SK-N-SH (cell line): ENCODE measurements at regions not wholly inside any gene's neighbourhood (a gene's known extent, or its start where the extent isn't known, plus 50 kb on each side); places are given as distances from the start of the nearest gene placed in this dataset.

Experiments
- CTCF ChIA-PET: fragments of 300-600, 350-600 bp; formaldehyde crosslinking; extraction: SDS; loops from one replicate; lab custom pipeline; 2021; lab: Yijun Ruan, JAX
- POLR2A ChIA-PET: fragments of 350-600 bp; sonication (Branson Sonifier 250); formaldehyde crosslinking; extraction: SDS; loops from one replicate; lab custom pipeline; 2020; ENCODE audit warnings: antibody characterized with exemption, inconsistent platforms; lab: Yijun Ruan, JAX
- DNase-seq: peaks from one replicate; pipeline ENCODE4 v3.0.0; 2012
- H2AFZ ChIP-seq: fragments of 200-600 bp; sonication (generic); 2 replicates; pipeline ENCODE4 v1.8.1; 2016; ENCODE audit warnings: antibody characterized with exemption, mild to moderate bottlenecking, low read depth
- H3F3A ChIP-seq: fragments of 200-600 bp; sonication (generic); replicated peaks from 2 replicates; pipeline ENCODE3; 2016; ENCODE audit warnings: antibody characterized with exemption, mild to moderate bottlenecking; ENCODE audit not compliant: insufficient read depth
- H3K27ac ChIP-seq, 2 experiments: fragments of 200-500 bp in 1 of 2; fragments of 200-600 bp in 1 of 2; sonication (Bioruptor generic) in 1 of 2; sonication (generic), shearing (Covaris generic) in 1 of 2; 2 replicates each; pipeline versions ENCODE4 v1.5.1 to v1.6.1; 2014 to 2016; ENCODE audit warnings: low read depth in 2 of 2, inconsistent platforms in 1 of 2, low read length in 1 of 2, mild to moderate bottlenecking in 1 of 2, mixed read lengths in 1 of 2
- H3K27me3 ChIP-seq: fragments of 200-600 bp; sonication (generic), shearing (Covaris generic); 2 replicates; pipeline ENCODE4 v1.6.1; 2016; ENCODE audit warnings: mixed run types; ENCODE audit not compliant: insufficient read depth
- H3K36me3 ChIP-seq, 2 experiments: fragments of 200-500 bp in 1 of 2; fragments of 200-600 bp in 1 of 2; sonication (Bioruptor generic) in 1 of 2; sonication (generic) in 1 of 2; replicated peaks in 1 of 2; 2 replicates each; pipeline versions ENCODE3 to v1.5.1; 2014 to 2016; ENCODE audit warnings: low read length in 1 of 2, mild to moderate bottlenecking in 1 of 2; ENCODE audit not compliant: insufficient read depth in 2 of 2, control insufficient read depth in 1 of 2
- H3K4me1 ChIP-seq, 2 experiments: fragments of 200-500 bp in 1 of 2; fragments of 200-600 bp in 1 of 2; sonication (Bioruptor generic) in 1 of 2; sonication (generic), shearing (Covaris generic) in 1 of 2; 2 replicates each; pipeline versions ENCODE4 v1.5.1 to v1.6.1; 2014 to 2016; ENCODE audit warnings: low read depth in 1 of 2, low read length in 1 of 2, mixed run types in 1 of 2; ENCODE audit not compliant: insufficient read depth in 2 of 2, control insufficient read depth in 1 of 2
- H3K4me2 ChIP-seq: fragments of 200-600 bp; sonication (generic), shearing (Covaris generic); 2 replicates; pipeline ENCODE4 v1.6.1; 2017; ENCODE audit warnings: mixed run types
- H3K4me3 ChIP-seq, 2 experiments: fragments of 200-500 bp in 1 of 2; fragments of 200-600 bp in 1 of 2; sonication (Bioruptor generic) in 1 of 2; sonication (generic), shearing (Covaris generic) in 1 of 2; 2 replicates each; pipeline versions ENCODE4 v1.5.1 to v1.8.1; 2014 to 2016; ENCODE audit warnings: low read depth in 2 of 2, inconsistent platforms in 1 of 2, low read length in 1 of 2, mild to moderate bottlenecking in 1 of 2, mixed read lengths in 1 of 2, moderate library complexity in 1 of 2
- H3K79me2 ChIP-seq: fragments of 200-600 bp; sonication (generic); 2 replicates; pipeline ENCODE4 v1.8.1; 2017; ENCODE audit warnings: mild to moderate bottlenecking; ENCODE audit not compliant: insufficient read depth
- H3K9ac ChIP-seq: fragments of 200-600 bp; sonication (generic); 2 replicates; pipeline ENCODE4 v1.6.1; 2017; ENCODE audit warnings: mixed run types
- H3K9me2 ChIP-seq: fragments of 200-600 bp; sonication (generic); 2 replicates; pipeline ENCODE4 v1.6.1; 2017; ENCODE audit warnings: mixed run types
- H3K9me3 ChIP-seq: fragments of 200-600 bp; sonication (generic); 2 replicates; pipeline ENCODE4 v1.6.1; 2017; ENCODE audit warnings: mixed run types, mild to moderate bottlenecking, moderate library complexity
- H4K20me1 ChIP-seq: fragments of 200-600 bp; sonication (generic); 2 replicates; pipeline ENCODE4 v1.6.1; 2017; ENCODE audit warnings: mild to moderate bottlenecking, mixed run types; ENCODE audit not compliant: insufficient read depth
- EZH2phosphoT487 ChIP-seq: fragments of 200-600 bp; sonication (generic); IDR thresholded peaks from 2 replicates; pipeline ENCODE4 v1.6.1; 2017; ENCODE audit warnings: low read depth, mixed run types, mild to moderate bottlenecking, antibody characterized with exemption, moderate library complexity, borderline replicate concordance
- FOSL2 ChIP-seq: IDR thresholded peaks from 2 replicates; pipeline ENCODE4 v1.4.0; 2012; ENCODE audit warnings: low read depth, mild to moderate bottlenecking, moderate library complexity, borderline replicate concordance
- FOXJ3 ChIP-seq: sonication (generic); formaldehyde crosslinking; IDR thresholded peaks from 2 replicates; pipeline ENCODE4 v1.5.1; 2020; ENCODE audit warnings: mild to moderate bottlenecking, missing genetic modification reagents
- GATA2 ChIP-seq: sonication (generic); formaldehyde crosslinking; IDR thresholded peaks from 2 replicates; pipeline ENCODE4 v1.5.0; 2020; ENCODE audit warnings: mild to moderate bottlenecking, missing genetic modification reagents
- IRF3 ChIP-seq: fragments of 150-350 bp; IDR thresholded peaks from 2 replicates; pipeline ENCODE4 v1.6.1; 2016; ENCODE audit warnings: mild to moderate bottlenecking, low read depth, low read length
- MAX ChIP-seq: IDR thresholded peaks from 2 replicates; pipeline ENCODE4 v1.4.0; 2012; ENCODE audit warnings: low read depth
- PBX3 ChIP-seq: IDR thresholded peaks from 2 replicates; pipeline ENCODE4; 2012
- POLR2AphosphoS5 ChIP-seq: IDR thresholded peaks from 2 replicates; pipeline ENCODE4 v1.6.1; 2012; ENCODE audit warnings: low read depth, low read length
- RCOR1 ChIP-seq: fragments of 150-350 bp; IDR thresholded peaks from 2 replicates; pipeline ENCODE4 v1.6.1; 2017; ENCODE audit warnings: antibody characterized with exemption, low read length
- REST ChIP-seq: IDR thresholded peaks from 2 replicates; pipeline ENCODE4 v1.6.1; 2012; ENCODE audit warnings: mild to moderate bottlenecking, low read depth, low read length, moderate library complexity
- RFX5 ChIP-seq: IDR thresholded peaks from 2 replicates; pipeline ENCODE4 v1.6.1; 2012; ENCODE audit warnings: mild to moderate bottlenecking, improper control_type of control experiment, low read length
- SIN3A ChIP-seq: IDR thresholded peaks from 2 replicates; pipeline ENCODE4 v1.6.1; 2012; ENCODE audit warnings: low read depth, mild to moderate bottlenecking, low read length, moderate library complexity, borderline replicate concordance
- SMC3 ChIP-seq: IDR thresholded peaks from 2 replicates; pipeline ENCODE4 v1.6.1; 2012; ENCODE audit warnings: low read depth, low read length, improper control_type of control experiment
- TAF1 ChIP-seq: IDR thresholded peaks from 2 replicates; pipeline ENCODE4 v1.6.1; 2012; ENCODE audit warnings: low read depth, mild to moderate bottlenecking, low read length, moderate library complexity, borderline replicate concordance
- WGBS: methylation state at CpG from one replicate; pipeline ENCODE4 v1.1.6; 2017; ENCODE audit warnings: low lambda C conversion rate; 5-methylcytosine and 5-hydroxymethylcytosine counted together

- DNase-seq, result no peak
- no peak for TF ChIP-seq PBX3
- no peak for TF ChIP-seq EZH2phosphoT487
- no peak for TF ChIP-seq MAX
- no peak for TF ChIP-seq POLR2AphosphoS5
- TF ChIP-seq GATA2 (CRISPR knock-in tag), result no peak
- TF ChIP-seq IRF3, result no peak
- TF ChIP-seq FOXJ3 (CRISPR knock-in tag), result no peak
- no peak for TF ChIP-seq RFX5
- no peak for TF ChIP-seq SMC3
- no peak for TF ChIP-seq SIN3A
- TF ChIP-seq RCOR1, result no peak
- no peak for TF ChIP-seq FOSL2
- no peak for TF ChIP-seq TAF1
- Histone ChIP-seq H3K9me2 (no peaks in the 10 kb centered on the region), H3K9me3 (no peaks in the 10 kb centered on the region), H4K20me1 (no peaks in the 10 kb centered on the region), H3K27ac (no peak overlapping the region), H3K36me3 (no peaks in the 10 kb centered on the region), H3K79me2 (no peaks in the 10 kb centered on the region), H3K4me3 (no peak overlapping the region), H3K27me3 (no peaks in the 10 kb centered on the region), H3K9ac (no peak overlapping the region), H2AFZ (no peak overlapping the region), H3K4me2 (no peak overlapping the region), H3F3A (peaks cover 2% of the 10 kb centered on the region), H3K4me1 (no peaks in the 10 kb centered on the region)
- POLR2A ChIA-PET, result no interaction called here
- CTCF ChIA-PET, result interaction anchor here (0.9 kb wide), 1 partner anchor 10 kb away, joined by 4 read pairs; no protein-coding TSS in a partner anchor
- 2% methylated on average over 1 of the region's 1 CpG for WGBS
Observed at GRCh38 chr2:82289446-82289845, 1984.9 kb upstream of the LRRTM1 start.

- no peaks in the 10 kb centered on the region for H3K4me1 ChIP-seq
- H3K4me2 ChIP-seq, result no peak overlapping the region
- H3K4me3 ChIP-seq, result no peak overlapping the region
- TF ChIP-seq REST, result no peak
- no peaks in the 10 kb centered on the region for H3F3A ChIP-seq
- H2AFZ ChIP-seq, result no peak overlapping the region
- no peaks in the 10 kb centered on the region for H4K20me1 ChIP-seq
- no peak overlapping the region for H3K27ac ChIP-seq
- no peaks in the 10 kb centered on the region for H3K9me2 ChIP-seq
- 30% methylated on average over 2 of the region's 2 CpGs for WGBS
- no peak for DNase-seq
- H3K36me3 ChIP-seq, result no peaks in the 10 kb centered on the region
- no peaks in the 10 kb centered on the region for H3K9me3 ChIP-seq
- no peak overlapping the region for H3K9ac ChIP-seq
- no peaks in the 10 kb centered on the region for H3K79me2 ChIP-seq
- no peaks in the 10 kb centered on the region for H3K27me3 ChIP-seq
- ChIA-PET CTCF (no interaction called here), POLR2A (no interaction called here)
Observed at GRCh38 chr2:82283075-82283474, 1978.5 kb upstream of the LRRTM1 start.
